Fibroblast of peridontal ligament (primary cell): ENCODE measurements at regions not wholly inside any gene's neighbourhood (a gene's known extent, or its start where the extent isn't known, plus 50 kb on each side); places are given as distances from the start of the nearest gene placed in this dataset.

Experiments used
- DNase-seq: peaks from one replicate; pipeline ENCODE4 v3.0.0-alpha.2; 2010; ENCODE audit errors: extremely low read depth

- DNase-seq = no peak
Observed at GRCh38 chr2:10985260-10985659, 73.5 kb downstream of the KCNF1 start.

DNA sequence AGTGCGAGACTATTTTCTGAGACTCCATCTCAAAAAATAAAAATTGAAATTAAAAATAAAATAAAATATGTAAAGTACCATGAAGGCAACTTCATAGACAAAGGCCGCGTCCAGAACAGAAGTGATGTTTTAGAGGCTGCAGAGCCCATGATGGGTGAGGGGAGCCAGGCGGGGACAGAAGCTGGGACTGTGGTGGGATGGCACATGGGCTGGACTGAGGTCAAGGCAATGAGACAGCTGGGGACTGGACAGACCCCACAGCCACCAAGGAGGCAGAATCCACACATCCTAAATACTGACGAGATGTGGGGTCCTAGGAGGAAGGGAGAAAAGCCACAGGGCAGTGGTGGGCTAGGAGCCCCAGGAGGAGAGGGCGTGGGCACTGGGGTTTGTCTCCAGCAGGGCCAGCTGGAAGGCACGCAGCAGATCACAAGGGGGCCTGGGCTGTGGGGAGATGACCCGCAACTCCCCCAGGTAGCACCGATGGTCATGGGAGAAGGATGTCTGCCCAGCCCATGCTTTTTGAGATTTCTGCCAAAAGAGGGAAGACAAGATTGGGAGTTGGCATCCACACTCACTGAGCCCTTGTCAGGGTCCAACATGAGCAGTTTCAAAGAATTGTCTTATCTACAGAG is 74.3 kb downstream of the KCNF1 start:
- no peak for DNase-seq

- no peak for DNase-seq
Observed at GRCh38 chr2:10987439-10987838, 75.7 kb downstream of the KCNF1 start.

- no peak for DNase-seq
Observed at GRCh38 chr2:10987861-10988260, 76.1 kb downstream of the KCNF1 start.

DNA sequence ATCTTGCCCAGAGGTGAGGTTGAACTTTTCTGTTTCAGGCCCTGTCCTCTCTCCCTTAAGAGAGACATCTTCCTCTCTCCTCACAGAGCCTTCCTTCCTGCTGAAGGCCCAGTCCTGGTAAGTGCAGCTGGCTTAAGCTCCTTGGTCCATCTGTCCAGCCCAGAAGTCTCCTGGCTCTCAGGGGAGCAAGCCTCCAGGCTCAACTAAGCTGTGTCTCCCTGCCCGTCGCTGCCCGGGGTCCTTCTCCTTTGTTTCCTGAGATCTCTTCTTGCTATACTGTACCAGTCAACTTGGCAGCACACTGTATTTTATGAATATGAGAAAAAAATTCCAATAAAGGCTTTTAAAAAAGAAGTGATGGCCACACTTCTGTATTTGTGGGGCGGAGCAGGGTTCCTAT is 77.4 kb downstream of the KCNF1 start:
- DNase-seq = no peak

GRCh38 chr2:10989782-10990181 is 78.0 kb downstream of the KCNF1 start:
- DNase-seq = no peak

DNA sequence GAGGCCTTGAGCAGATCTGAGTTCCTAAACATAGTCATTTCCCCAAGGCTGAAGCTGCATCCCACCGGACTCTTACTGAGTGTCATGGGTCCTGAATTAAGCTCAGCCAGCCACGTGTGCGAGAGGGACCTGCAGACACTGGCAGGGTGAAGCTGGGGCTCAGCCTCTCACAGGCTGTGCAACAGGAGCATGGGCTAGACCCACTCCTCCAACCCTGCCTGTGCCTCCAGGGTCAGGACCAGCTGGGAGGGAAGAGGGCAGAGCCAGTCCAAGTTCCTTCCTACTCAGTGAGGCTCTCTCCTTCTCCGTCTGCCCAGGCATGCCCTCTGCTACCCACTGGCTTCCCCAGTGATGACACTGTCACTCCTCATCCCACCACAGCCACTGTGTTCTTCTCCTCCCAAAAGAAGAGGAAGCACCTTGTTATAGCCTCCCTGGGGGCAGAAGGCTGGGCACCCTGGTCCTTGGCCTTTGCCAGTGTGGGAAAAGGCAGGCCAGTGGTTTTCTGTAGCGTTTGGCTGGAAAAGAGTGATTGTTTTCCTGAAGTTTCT is 78.9 kb downstream of the KCNF1 start:
- no peak for DNase-seq

DNA sequence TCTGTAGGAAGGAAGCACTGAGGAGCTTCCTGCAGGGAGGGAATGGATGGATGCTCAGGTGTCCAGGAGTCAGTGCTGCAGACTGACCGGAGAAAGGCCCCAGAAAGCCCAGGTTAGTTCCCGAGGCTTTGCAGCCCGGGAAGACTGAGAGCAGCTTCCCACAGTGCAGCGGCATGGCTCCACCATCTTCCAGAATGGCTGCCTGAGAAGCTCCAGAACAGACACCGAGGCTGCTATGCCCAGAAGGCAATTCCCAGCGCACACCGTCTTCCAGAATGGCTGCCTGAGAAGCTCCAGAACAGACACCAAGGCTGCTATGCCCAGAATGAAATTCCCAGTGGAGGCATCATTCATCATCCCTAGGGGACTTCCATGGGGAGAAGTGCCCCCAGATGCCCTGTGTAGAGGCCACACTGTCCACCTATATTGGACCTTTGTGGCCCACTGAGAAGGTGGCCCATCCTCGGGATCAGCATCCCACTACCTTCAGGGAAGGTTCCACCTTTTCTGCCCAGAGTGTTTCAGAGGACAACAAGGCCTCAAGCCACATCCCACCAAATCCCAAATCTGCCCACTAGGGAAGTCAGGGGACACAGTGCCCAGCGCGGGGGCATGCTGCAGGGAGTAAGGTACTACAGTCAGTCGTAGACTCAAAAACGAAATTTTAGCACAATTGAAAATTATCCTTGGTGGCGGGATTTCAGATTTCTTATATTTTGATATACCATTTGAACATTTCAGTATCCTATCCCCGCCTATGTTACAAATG is 80.5 kb downstream of the KCNF1 start:
- DNase-seq = no peak

GRCh38 chr2:10993001-10993481 is 81.3 kb downstream of the KCNF1 start:
- DNase-seq = no peak

DNA sequence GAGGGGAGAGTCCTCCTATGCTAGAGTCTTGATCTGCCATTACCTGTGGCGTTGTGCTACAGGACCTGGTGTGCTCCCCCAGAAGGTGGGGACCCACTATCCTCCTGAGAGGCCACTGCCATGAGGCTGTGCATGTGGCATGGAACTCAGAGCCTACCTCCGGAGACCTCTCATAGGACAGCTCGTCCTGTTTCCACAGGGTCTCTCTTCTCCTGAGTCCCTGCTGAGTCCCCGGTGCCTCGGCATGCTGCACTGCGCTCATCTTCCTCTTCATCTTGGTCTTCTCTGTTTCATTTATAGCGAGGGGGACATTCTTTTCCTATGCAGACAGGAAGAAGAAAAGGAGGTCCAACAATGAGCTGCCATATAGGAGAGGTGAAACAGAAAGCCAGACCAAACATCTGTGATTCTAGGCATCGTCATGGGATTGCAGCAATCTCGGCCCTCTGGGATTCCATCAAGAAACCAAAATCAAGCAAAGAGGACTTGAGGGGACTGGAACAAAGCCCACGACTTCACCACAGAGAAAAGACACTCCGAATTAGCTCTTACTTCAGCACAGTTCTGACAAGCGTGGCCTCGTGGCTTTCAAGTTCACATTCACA is 83.7 kb downstream of the KCNF1 start:
- peak; percentile 42 for DNase-seq

DNA sequence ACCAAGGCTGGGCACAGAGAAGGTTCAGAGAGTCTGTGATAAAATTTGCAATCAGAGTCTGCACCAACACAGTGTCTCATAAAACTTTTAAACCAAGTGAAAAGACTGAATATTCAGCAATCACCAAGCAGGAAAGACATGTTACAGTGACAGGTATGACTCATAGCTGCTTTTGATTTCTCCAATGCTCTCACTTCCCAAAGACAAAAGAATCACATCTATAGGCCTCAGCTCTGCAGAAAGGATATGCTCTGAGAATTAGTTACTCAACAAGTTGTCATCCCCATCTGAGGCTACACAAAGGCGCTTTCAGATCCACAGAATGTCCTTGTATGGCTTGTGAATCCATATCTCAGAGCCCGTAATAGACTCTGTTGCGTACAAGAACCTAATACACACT is 92.5 kb downstream of the KCNF1 start:
- DNase-seq = no peak

- no peak for DNase-seq
Observed at GRCh38 chr2:11005032-11005431, 93.3 kb downstream of the KCNF1 start.

DNA sequence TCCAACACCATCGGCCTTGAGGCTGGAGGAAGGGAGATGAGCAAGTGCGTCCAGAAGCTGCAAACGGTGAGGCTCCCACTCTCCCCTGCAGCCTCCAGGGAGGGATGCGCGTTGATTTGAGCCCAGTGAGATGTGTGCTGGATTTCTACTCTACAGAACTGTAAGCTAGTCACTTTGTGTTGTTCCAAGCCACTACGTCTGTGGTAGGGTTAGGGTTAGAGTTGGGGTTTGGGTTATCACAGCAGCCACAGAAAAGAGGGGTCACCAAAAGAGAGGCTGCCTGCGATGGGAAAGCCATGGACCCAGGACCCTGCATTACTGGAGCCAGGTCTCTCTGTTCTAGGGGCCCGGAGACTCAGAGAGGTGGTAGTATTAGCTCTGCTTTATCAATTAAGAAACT is 94.5 kb downstream of the KCNF1 start:
- DNase-seq = no peak

GRCh38 chr2:11007331-11008264 is 95.9 kb downstream of the KCNF1 start:
- DNase-seq = no peak

- DNase-seq = no peak
Observed at GRCh38 chr2:11008773-11009172, 97.0 kb downstream of the KCNF1 start.

DNA sequence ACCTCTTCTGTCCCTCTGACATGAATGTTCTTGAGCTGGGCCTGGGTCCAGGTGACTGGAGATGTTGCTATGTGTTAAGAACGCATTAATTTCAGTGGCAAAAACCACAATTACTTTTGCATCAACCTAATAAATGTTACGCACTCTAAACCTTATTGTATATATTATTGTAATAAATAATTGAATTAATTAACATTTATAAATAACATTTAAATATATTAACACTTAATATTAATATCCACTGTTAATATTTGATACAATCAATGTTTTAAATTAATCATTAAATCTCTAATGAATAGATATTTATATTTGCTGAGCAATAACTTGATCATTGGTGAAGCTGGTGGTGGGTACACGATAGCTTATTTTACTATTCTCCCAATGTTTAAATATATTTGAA is 97.4 kb downstream of the KCNF1 start:
- DNase-seq = no peak

GRCh38 chr2:11009891-11010290 is 98.2 kb downstream of the KCNF1 start:
- DNase-seq = no peak

GRCh38 chr2:11011359-11011758 is 99.6 kb downstream of the KCNF1 start:
- DNase-seq = no peak

GRCh38 chr2:11012131-11012693 is 100.5 kb downstream of the KCNF1 start:
- DNase-seq = no peak

DNA sequence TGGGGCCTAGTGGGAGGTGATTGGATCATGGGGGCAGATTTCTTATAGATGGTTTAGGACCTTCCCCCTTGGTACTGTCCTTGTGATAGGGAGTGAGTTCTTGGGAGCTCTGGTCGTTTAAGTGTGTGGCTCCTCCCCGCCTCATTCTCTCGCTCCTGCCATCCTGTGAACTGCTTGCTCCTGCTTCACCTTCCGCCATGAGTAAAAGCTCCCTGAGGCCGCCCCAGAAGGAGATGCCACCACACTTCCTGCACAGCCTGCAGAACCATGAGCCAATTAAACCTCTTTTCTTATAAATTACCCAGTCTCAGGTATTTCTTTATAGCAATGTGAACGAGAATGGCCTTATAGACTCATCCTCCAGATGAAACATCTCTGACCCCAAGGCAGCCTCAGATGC is 101.5 kb downstream of the KCNF1 start:
- no peak for DNase-seq

DNA sequence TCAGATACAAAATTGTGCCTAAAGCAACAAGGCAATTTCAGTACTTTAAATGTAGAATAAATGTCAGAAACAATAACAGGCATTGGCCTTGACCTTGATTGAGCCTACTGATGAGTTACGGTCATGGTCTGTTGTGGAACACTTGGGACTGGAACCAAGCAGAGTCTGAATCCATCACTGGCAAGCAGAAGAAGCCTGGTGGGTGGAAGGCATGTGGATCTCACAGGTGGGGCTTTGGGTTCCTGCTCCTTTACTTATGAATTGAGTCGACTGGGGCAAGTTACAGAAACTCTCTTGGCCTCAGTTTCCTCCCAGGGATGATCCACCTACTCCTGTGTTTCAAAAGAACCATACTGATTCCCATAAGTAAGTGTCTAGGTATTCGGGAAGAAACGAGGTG is 102.3 kb downstream of the KCNF1 start:
- DNase-seq = no peak
